Activated CD8-positive, alpha-beta memory T cell treated with anti-CD3 and anti-CD28 coated beads for 48 hours (primary cell): ENCODE measurements at regions not wholly inside any gene's neighbourhood (a gene's known extent, or its start where the extent isn't known, plus 50 kb on each side); places are given as distances from the start of the nearest gene placed in this dataset.
"Not testable (repeated sequence)": the region's sequence is repeated elsewhere in the genome, so short reads cannot be mapped to it uniquely, and the experiment has no call there.

ENCODE experiments used
- DNase-seq, 3 experiments: peaks; one replicate each; pipeline ENCODE4 v3.0.0-alpha.2; 2020; ENCODE audit warnings: low read depth in 2 of 3, low spot score in 2 of 3

- not testable (repeated sequence) for DNase-seq
Measured at GRCh38 chr5:1596462-1597092, 72.8 kb upstream of the LPCAT1 start.

- DNase-seq = peak; percentile 70 to 82 (median 74)
Measured at GRCh38 chr5:1594357-1595106, 70.8 kb upstream of the LPCAT1 start.

GRCh38 chr5:1593903-1594356, 70.2 kb upstream of the LPCAT1 start:
- no peak for DNase-seq

GRCh38 chr5:1588071-1588694, 64.4 kb upstream of the LPCAT1 start:
- not testable (repeated sequence) for DNase-seq

- not testable (repeated sequence) for DNase-seq
Measured at GRCh38 chr5:1583081-1583875, 59.5 kb upstream of the LPCAT1 start.

- not testable (repeated sequence) for DNase-seq
Measured at GRCh38 chr5:1579389-1579788, 55.6 kb upstream of the LPCAT1 start.

DNA sequence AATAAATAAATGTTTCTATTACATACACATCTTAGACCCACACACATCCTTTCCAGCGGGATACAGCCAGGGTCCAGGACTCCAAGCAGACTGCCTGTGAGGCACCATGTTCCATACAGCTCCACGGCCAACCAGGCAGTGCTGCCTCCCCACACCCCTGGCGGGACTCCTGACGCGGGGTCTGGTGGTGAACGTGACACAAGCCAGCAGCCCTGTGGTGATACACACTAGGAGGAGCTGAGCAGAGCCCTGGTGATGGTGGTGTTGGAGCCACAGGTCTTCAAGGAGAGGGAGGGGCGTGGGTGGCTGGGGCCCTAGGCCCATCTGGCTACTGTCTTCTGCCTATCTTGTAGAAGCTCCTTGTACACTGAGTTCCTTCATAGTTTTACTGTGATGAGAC, 53.1 kb upstream of the LPCAT1 start:
- not testable (repeated sequence) for DNase-seq

DNA sequence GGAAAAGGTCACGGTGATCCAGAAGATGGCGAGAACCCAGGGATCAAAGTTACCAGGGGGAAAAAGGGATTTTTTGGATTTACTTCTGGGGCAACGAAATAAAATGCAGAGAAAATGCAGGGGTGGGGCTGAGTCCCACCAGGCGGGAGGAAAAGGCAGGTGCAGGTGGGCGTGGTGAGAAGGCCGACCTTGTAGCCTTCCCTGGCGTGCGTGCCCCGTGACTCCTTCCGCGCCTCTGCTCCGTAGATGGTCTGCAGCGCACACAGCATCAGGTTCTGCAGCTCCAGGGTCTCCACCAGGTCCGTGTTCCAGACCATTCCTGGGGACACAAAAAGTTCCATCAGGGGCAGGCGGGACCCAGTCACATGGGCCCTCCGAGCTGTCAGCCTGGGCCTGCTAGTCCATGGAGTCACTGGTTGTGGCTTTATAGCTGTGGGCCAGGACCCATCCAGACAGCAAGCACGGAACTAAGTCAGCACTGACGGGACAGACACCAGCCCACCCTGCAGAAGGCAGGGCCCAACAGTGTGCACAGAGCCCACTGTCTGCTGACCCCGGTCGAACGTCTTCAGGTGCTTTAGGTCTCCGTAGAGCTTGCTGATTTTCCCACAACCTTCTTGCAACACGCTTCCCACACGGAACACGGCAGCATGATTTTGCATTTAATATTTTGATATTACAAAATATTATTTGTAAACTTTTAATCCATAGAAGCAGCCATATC, 52.4 kb upstream of the LPCAT1 start:
- DNase-seq = not testable (repeated sequence)

DNA sequence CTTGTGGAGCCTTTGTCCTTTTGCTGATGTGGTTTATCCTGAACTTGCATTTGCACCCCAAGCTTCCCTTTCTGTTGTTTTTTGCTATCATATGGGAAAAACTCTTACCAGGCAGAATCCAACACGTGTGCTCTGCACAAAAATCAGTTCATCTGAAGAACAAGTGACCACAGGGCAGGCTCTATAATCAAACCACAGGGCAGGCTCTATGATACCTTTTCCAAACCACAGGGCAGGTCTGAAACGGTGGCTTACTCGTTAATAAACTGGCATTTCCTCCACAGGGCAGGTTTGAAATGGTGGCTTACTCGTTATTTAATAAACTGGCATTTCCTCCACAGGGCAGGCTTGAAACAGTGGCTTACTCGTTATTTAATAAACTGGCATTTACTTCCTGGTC, 51.7 kb upstream of the LPCAT1 start:
- DNase-seq = not testable (repeated sequence)

- not testable (repeated sequence) for DNase-seq
Measured at GRCh38 chr5:1574023-1574318, 50.2 kb upstream of the LPCAT1 start.

DNA sequence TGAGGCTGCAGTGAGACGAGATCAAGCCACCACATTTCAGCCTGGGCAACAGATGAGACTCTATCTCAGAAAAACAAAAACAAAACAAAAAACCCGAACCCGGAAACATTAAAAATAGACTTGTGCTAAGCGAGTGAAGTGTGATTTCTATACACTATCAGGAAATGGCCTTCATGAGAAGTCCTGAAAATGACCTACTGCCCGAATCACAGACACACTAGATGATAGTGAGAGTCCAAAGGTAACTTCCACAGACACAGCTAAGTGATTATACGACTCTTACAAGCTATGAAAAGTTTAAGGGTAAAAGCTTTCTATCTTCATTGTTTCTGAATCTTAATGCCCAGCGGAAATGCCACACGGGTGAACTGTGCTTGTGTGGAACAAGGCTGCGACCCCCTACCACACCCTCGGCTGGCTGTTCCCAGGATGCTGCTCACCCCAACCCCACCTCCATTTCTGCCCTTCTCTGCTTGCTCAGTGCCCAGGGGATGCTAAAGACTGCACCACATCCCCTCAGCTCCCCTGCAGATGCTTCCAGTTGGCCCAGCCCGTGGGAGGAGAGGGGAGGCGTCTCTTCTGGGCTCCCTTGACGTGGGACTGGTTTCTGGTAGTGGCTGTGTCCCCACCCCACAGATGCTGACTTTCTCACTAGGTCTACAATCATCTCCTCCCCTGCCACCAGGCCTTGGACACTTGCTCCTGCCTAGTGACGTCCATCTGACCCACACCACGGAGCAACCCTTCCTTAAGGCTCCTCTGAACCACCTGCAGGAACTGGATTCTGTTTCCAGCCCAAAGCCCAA, 49.7 kb upstream of the LPCAT1 start:
- DNase-seq = not testable (repeated sequence)
